ENCODE measurements at regions not wholly inside any gene's neighbourhood (a gene's known extent, or its start where the extent isn't known, plus 50 kb on each side); places are given as distances from the start of the nearest gene placed in this dataset.

GRCh38 chr15:46251903-46252302, 617.1 kb downstream of the SQOR start:
- no peak for DNase-seq (ENCODE audit: low read depth)

GRCh38 chr15:46258056-46258455, 623.2 kb downstream of the SQOR start:
- no peak for DNase-seq (ENCODE audit: low read depth)

- no peak for DNase-seq (ENCODE audit: low read depth)
Measured at GRCh38 chr15:46260937-46261336, 626.1 kb downstream of the SQOR start.

- no peak for DNase-seq (ENCODE audit: low read depth)
Measured at GRCh38 chr15:46265664-46266347, 631.0 kb downstream of the SQOR start.

- DNase-seq (ENCODE audit: low read depth): no peak
Measured at GRCh38 chr15:46266661-46267060, 631.8 kb downstream of the SQOR start.

GRCh38 chr15:46270481-46271147, 635.8 kb downstream of the SQOR start:
- DNase-seq (ENCODE audit: low read depth): no peak

- no peak for DNase-seq (ENCODE audit: low read depth)
Measured at GRCh38 chr15:46275701-46276100, 640.9 kb downstream of the SQOR start.

- no peak for DNase-seq (ENCODE audit: low read depth)
Measured at GRCh38 chr15:46277451-46277850, 642.6 kb downstream of the SQOR start.

- DNase-seq (ENCODE audit: low read depth): no peak
Measured at GRCh38 chr15:46278062-46278461, 643.2 kb downstream of the SQOR start.

- no peak for DNase-seq (ENCODE audit: low read depth)
Measured at GRCh38 chr15:46278486-46279090, 643.8 kb downstream of the SQOR start.

- no peak for DNase-seq (ENCODE audit: low read depth)
Measured at GRCh38 chr15:46280762-46281542, 646.1 kb downstream of the SQOR start.

- DNase-seq (ENCODE audit: low read depth): no peak
Measured at GRCh38 chr15:46293550-46293949, 658.7 kb downstream of the SQOR start.

GRCh38 chr15:46296002-46296401, 661.2 kb downstream of the SQOR start:
- DNase-seq (ENCODE audit: low read depth): no peak

GRCh38 chr15:46296797-46297196, 662.0 kb downstream of the SQOR start:
- no peak for DNase-seq (ENCODE audit: low read depth)

GRCh38 chr15:46297766-46298165, 662.9 kb downstream of the SQOR start:
- DNase-seq (ENCODE audit: low read depth): no peak

GRCh38 chr15:46300716-46301115, 665.9 kb downstream of the SQOR start:
- DNase-seq (ENCODE audit: low read depth): no peak

- no peak for DNase-seq (ENCODE audit: low read depth)
Measured at GRCh38 chr15:46301291-46301690, 666.5 kb downstream of the SQOR start.

- no peak for DNase-seq (ENCODE audit: low read depth)
Measured at GRCh38 chr15:46301826-46302225, 667.0 kb downstream of the SQOR start.

GRCh38 chr15:46304321-46304720, 669.5 kb downstream of the SQOR start:
- DNase-seq (ENCODE audit: low read depth): no peak

- no peak for DNase-seq (ENCODE audit: low read depth)
Measured at GRCh38 chr15:46307746-46308145, 672.9 kb downstream of the SQOR start.

- DNase-seq (ENCODE audit: low read depth): no peak
Measured at GRCh38 chr15:46309914-46310313, 675.1 kb downstream of the SQOR start.

- DNase-seq (ENCODE audit: low read depth): peak; percentile 10
Measured at GRCh38 chr15:46312133-46312740, 677.4 kb downstream of the SQOR start.
